ENCODE measurements at regions not wholly inside any gene's neighbourhood (a gene's known extent, or its start where the extent isn't known, plus 50 kb on each side); places are given as distances from the start of the nearest gene placed in this dataset.

- intact Hi-C loops (cut with micrococcal nuclease; ENCODE audit: unreplicated experiment), result no loop called here
- Mint-ChIP-seq H3K4me3 (ENCODE audit: low read depth, unreplicated experiment) (no peak overlapping the region), H3K36me3 (ENCODE audit: insufficient read depth, unreplicated experiment) (no peaks in the 10 kb centered on the region), H3K4me1 (ENCODE audit: low read depth, unreplicated experiment) (no peaks in the 10 kb centered on the region), H3K9me3 (ENCODE audit: low read depth, unreplicated experiment) (no peaks in the 10 kb centered on the region), H3K27me3 (ENCODE audit: unreplicated experiment) (no peaks in the 10 kb centered on the region), H3K27ac (ENCODE audit: unreplicated experiment) (no peak overlapping the region)
- BruUV-seq (replicated peaks), result no TSS peak
- CTCF ChIA-PET, result no interaction called here
- TF ChIP-seq, protein P1, sequence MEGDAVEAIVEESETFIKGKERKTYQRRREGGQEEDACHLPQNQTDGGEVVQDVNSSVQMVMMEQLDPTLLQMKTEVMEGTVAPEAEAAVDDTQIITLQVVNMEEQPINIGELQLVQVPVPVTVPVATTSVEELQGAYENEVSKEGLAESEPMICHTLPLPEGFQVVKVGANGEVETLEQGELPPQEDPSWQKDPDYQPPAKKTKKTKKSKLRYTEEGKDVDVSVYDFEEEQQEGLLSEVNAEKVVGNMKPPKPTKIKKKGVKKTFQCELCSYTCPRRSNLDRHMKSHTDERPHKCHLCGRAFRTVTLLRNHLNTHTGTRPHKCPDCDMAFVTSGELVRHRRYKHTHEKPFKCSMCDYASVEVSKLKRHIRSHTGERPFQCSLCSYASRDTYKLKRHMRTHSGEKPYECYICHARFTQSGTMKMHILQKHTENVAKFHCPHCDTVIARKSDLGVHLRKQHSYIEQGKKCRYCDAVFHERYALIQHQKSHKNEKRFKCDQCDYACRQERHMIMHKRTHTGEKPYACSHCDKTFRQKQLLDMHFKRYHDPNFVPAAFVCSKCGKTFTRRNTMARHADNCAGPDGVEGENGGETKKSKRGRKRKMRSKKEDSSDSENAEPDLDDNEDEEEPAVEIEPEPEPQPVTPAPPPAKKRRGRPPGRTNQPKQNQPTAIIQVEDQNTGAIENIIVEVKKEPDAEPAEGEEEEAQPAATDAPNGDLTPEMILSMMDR (IDR thresholded peaks at IDR 0.05; ENCODE audit: unreplicated experiment), result no peak
- DNase-seq, result no peak
Observed at GRCh38 chr15:26177816-26178215, 314.7 kb upstream of the ATP10A start.

GRCh38 chr15:26176831-26177230, 313.7 kb upstream of the ATP10A start:
- intact Hi-C loops (cut with micrococcal nuclease; ENCODE audit: unreplicated experiment), result no loop called here
- Mint-ChIP-seq H3K27ac (ENCODE audit: unreplicated experiment) (no peak overlapping the region), H3K36me3 (ENCODE audit: insufficient read depth, unreplicated experiment) (no peaks in the 10 kb centered on the region), H3K4me1 (ENCODE audit: low read depth, unreplicated experiment) (no peaks in the 10 kb centered on the region), H3K4me3 (ENCODE audit: low read depth, unreplicated experiment) (no peak overlapping the region), H3K27me3 (ENCODE audit: unreplicated experiment) (no peaks in the 10 kb centered on the region), H3K9me3 (ENCODE audit: low read depth, unreplicated experiment) (no peaks in the 10 kb centered on the region)
- TF ChIP-seq, protein P1 (IDR thresholded peaks at IDR 0.05; ENCODE audit: unreplicated experiment), result no peak
- CTCF ChIA-PET, result no interaction called here
- no peak for DNase-seq
- no TSS peak for BruUV-seq (replicated peaks)

GRCh38 chr15:26171266-26171665, 308.1 kb upstream of the ATP10A start:
- H3K4me3 Mint-ChIP-seq (ENCODE audit: low read depth, unreplicated experiment), result no peak overlapping the region
- no peaks in the 10 kb centered on the region for H3K27me3 Mint-ChIP-seq (ENCODE audit: unreplicated experiment)
- no peaks in the 10 kb centered on the region for H3K36me3 Mint-ChIP-seq (ENCODE audit: insufficient read depth, unreplicated experiment)
- TF ChIP-seq, protein P1 (IDR thresholded peaks at IDR 0.05; ENCODE audit: unreplicated experiment), result no peak
- intact Hi-C loops (cut with micrococcal nuclease; ENCODE audit: unreplicated experiment), result no loop called here
- no peaks in the 10 kb centered on the region for H3K9me3 Mint-ChIP-seq (ENCODE audit: low read depth, unreplicated experiment)
- CTCF ChIA-PET, result no interaction called here
- DNase-seq, result no peak
- no peak overlapping the region for H3K27ac Mint-ChIP-seq (ENCODE audit: unreplicated experiment)
- H3K4me1 Mint-ChIP-seq (ENCODE audit: low read depth, unreplicated experiment), result no peaks in the 10 kb centered on the region
- BruUV-seq (replicated peaks), result no TSS peak

- CTCF ChIA-PET, result no interaction called here
- TF ChIP-seq, protein P1 (IDR thresholded peaks at IDR 0.05; ENCODE audit: unreplicated experiment), result no peak
- Mint-ChIP-seq H3K36me3 (ENCODE audit: insufficient read depth, unreplicated experiment) (no peaks in the 10 kb centered on the region), H3K27ac (ENCODE audit: unreplicated experiment) (no peak overlapping the region), H3K27me3 (ENCODE audit: unreplicated experiment) (no peaks in the 10 kb centered on the region), H3K4me1 (ENCODE audit: low read depth, unreplicated experiment) (no peaks in the 10 kb centered on the region), H3K4me3 (ENCODE audit: low read depth, unreplicated experiment) (no peak overlapping the region), H3K9me3 (ENCODE audit: low read depth, unreplicated experiment) (peaks cover 5% of the 10 kb centered on the region)
- no peak for DNase-seq
- intact Hi-C loops (cut with micrococcal nuclease; ENCODE audit: unreplicated experiment), result no loop called here
- no TSS peak for BruUV-seq (replicated peaks)
Observed at GRCh38 chr15:26166429-26166828, 303.3 kb upstream of the ATP10A start.

- TF ChIP-seq, protein P1 (IDR thresholded peaks at IDR 0.05; ENCODE audit: unreplicated experiment), result no peak
- Mint-ChIP-seq H3K4me3 (ENCODE audit: low read depth, unreplicated experiment) (no peak overlapping the region), H3K9me3 (ENCODE audit: low read depth, unreplicated experiment) (peaks cover 5% of the 10 kb centered on the region), H3K4me1 (ENCODE audit: low read depth, unreplicated experiment) (no peaks in the 10 kb centered on the region), H3K27ac (ENCODE audit: unreplicated experiment) (no peak overlapping the region), H3K27me3 (ENCODE audit: unreplicated experiment) (no peaks in the 10 kb centered on the region), H3K36me3 (ENCODE audit: insufficient read depth, unreplicated experiment) (no peaks in the 10 kb centered on the region)
- no TSS peak for BruUV-seq (replicated peaks)
- no peak for DNase-seq
- CTCF ChIA-PET, result no interaction called here
- intact Hi-C loops (cut with micrococcal nuclease; ENCODE audit: unreplicated experiment), result no loop called here
Observed at GRCh38 chr15:26165546-26165945, 302.4 kb upstream of the ATP10A start.

Measured in Calu3 (cell line).